CD4-positive, alpha-beta T cell treated with Interferon gamma for 1 hour (primary cell): ENCODE measurements at regions not wholly inside any gene's neighbourhood (a gene's known extent, or its start where the extent isn't known, plus 50 kb on each side); places are given as distances from the start of the nearest gene placed in this dataset.
"Not testable (repeated sequence)": the region's sequence is repeated elsewhere in the genome, so short reads cannot be mapped to it uniquely, and the experiment has no call there.

Experiments
- DNase-seq: peaks from one replicate; pipeline ENCODE4 v3.0.0-alpha.2; 2020

DNA sequence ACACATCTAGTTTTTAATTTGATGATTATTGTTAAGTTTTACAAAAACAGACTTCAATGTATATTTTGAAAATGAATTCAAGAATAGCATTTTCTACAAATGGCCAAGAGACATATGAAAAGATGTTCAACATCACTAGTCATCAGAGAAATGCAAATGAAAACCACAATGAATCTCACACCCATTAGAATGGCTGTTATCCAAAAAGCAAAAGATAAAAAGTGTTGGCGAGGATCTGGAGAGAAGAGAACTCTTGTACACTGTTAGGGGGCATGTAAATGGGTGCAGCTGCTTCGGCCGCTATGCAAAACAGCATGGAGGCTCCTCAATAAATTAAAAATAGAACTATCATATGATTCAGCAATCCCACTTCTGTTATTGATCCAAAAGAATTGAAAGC lies 185.8 kb upstream of the CCN2 start:
- no peak for DNase-seq

DNA sequence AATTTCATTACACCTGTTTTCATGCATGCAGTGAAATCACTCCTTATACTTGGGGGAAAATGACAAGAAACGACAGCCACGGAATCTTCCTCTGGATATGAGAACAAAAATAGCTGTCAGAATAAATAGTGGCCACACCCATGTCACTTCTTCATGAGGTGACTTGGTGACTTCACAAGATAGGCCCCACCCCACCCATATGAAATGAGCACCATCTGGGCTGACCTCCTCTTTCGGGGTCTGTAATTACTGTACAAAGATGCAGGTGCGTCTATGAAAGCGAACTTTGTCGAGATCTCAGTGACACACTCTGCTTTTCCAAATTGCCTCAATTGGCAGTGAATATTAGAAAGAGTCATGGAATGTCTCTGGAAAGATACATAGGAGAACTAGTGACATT lies 184.2 kb upstream of the CCN2 start:
- DNase-seq: peak; percentile 38

DNA sequence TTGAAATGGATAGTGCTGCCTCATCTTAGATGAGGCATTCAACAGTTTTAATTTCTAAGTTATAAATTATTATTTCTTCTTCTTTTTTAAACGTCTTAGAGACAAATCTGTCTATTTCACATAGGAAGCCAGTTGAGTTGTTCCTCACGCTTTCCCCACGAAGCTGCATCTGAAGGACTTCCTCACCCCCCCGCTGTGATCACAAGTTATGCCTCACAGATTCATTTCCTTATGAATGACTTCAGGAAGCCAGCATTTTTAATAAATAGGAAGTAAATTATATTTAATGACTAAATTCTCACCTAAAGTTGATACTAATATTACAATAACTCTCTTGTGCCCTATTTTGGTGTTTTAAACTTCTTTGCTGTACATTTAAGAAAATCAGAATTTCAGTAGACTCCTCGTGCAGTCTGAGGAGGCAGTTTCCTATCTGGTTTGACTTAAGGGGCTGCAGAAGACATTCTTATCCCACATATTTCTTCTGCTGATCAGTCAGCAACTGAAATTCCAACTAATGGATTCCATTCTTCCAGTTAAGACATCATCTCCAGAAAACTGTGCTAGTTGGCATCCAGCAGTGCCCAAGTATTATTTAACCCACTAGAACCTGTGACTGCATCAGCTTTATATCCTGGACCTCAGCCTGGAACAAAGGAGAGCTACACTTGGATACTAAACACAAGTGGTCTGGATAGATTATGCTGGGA lies 182.7 kb upstream of the CCN2 start:
- peak; percentile 27 for DNase-seq

DNA sequence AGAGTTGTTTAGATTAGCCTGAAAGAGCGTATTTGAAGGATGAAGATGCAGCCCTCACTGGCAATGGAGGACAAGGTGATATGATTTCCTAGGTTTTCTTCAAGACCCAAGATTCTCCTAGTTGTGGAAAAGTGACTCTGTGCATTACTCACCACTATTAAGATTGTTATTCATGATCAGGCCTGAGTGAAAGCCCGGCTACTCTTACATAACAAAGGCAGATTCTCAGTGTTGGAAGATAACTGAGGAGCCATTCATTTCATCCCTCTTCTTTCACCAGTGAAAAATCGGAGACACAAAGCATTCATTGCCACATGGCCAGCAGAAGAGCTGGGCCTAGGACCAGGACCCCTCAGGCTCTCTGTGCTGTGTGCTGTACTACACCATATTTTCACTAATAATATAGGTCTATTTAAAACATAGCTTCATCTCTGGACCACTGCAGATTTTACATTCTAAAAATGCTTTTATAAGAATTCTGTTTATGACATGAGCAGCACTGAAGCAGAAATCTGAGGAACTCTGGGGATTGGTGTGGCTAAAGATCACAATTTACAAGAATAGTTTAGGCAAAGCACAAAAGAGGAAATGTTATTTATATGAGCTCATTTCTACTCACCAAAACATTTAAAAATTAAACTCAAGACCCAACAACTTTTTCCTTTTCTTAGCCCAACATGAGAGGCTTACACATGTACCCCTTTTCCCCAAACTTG lies 181.9 kb upstream of the CCN2 start:
- no peak for DNase-seq

DNA sequence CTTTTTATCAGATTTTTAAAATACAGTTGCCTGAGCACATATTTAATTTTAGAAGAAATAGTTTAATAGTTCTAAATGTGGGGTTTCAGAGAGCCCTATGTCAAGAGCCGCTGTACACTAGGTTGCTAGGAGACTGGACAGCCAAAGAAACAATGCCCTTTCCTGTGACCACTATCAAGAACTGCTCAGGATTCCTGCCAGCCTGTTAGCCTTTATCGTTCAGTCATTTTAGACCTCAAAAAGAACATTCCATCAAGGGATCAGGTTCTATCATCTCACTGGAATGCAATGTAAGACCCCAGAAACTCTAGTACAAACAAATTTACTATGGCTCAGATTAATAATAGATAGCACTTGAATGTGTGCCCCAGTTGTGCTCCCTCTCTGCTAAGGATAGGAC lies 181.2 kb upstream of the CCN2 start:
- DNase-seq: no peak

DNA sequence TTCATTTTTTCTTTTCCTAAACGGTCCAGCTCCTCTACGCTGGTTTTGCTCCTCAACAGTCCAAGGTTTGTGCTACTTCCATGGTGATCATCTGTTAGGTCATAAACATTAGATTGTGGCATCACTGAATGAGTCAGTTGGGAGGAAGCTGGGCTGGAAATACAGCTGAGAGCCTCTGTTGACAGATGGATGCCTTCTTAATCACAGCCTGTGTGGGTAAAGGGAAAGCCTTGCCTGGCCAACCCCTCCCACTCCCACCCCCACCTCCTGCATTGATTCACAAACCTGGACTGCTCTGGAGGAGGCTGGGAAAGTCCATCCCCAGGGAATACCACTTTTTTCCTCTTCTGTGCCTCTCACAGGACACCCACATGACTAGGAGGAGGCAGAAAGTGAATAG lies 180.6 kb upstream of the CCN2 start:
- peak; percentile 19 for DNase-seq

DNA sequence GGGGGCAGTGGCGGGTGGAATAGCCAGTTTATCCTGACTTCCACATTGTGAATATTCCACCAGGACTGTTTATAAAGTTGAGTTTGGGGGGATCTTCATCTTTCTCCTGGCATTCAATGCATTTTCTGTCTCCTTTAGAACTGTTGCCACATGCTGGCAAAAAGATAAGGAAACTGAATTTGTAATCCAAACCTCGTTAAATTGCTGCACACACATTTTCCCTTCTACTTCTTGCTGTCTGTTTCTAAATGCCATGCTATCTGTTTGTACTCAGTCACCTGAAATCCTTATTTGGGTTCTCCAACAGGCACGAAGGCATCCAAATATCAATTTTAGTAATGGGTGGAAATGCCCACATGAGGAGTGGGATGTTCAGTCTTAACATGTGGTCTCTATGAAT lies 180.2 kb upstream of the CCN2 start:
- no peak for DNase-seq

DNA sequence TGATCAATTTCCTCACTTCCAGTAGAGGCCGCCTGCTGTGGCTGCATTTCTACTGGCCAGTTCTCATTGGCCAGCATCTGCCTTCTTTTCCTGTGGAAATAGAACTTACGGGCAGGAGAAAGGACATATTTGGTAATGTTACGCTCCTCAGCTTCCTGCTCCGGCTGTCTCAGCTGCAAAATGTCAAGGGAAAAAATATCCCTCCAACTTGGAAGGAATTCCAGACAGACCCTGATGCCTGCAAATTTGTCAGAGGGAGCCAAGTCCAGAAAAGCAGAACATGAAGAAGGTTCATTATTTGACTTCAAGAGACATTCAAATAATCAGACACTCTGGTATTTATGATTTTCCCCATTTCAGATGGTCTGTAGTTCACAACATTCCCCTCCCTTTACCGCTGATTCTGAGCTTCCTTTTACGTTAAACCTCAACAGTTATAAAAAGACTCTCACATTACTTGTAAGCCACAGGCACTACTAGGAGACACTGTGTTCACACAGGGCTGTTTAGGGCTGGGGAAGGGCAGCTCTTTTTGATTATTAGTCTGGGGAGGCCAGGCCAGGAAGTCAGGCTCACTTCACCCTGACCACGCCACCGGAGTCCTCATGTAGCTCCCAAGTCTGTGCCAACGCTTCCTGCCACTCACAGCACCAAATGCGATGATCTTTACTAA lies 179.6 kb upstream of the CCN2 start:
- DNase-seq: no peak

DNA sequence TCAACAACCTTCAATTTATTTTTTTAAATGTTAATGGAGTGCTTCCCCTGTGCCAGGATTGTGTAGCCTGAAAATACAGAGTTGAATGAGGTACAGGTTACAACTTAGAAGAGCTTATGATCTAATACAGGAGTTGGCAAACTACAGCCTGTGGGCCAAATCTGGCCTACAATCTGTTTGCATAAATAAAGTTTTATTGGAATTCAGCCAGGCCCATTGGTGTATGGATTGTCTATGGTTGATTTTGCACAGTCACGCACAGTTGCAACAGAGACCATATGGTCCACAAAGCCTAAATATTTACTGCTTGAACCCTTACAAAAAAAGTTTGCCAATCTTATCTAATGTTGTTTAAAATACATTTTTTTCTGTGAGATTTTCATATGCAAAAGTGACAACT lies 177.3 kb upstream of the CCN2 start:
- no peak for DNase-seq

DNA sequence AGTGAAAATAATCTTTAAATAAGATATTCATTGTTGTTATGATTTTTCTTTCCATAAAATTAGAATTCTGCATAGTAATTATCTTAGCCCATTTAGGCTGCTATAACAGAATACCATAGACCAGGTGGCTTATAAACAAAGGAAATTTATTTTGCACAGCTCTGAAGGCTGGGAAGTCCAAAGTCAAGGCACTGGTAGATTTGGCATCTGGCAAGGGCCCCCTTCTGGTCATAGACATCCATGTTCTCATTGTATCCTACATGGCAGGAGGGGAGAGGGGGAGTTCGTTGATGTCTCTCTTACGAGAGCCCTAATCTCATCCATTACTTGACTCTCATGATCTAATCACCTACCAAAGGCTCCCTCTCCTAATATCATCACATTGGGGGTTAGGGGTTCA lies 175.0 kb upstream of the CCN2 start:
- DNase-seq: no peak

DNA sequence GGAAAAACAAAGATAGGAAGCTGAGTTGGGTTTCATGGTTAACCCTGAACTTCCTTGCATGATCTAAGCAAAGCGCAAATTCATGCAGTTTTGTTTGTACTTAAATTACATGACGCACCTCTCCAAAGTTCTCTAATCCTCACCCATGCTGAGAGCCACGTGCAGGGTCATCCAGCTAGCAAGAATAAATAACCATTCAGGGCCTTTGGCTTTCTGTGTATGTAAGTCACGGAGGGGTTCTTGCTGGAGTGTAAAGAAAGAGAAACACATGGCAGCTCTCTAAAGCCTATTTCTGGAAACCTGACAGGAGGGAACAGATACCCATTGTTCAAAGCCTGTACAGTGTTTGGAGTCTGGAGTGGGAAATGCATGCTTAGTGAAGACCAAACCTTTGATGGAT lies 171.7 kb upstream of the CCN2 start:
- DNase-seq: no peak

DNA sequence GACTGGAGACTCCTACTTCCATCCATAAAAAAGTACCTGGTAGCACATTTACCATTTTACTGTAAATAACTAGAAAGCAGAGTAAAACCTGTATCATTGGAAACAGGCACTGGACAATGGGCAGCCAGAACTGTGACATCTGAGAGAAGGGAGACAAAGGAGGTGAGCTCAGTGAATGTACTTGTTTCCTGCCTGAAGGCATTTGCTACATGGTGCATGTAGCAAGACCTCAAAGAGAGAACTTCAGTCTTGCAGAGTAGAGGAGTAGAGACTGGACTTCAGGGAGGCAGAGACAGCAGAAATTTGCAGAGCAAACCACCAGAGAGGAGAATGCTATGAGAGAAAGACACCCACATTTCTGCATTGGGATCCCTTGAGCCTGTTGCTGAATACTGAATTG lies 171.0 kb upstream of the CCN2 start:
- no peak for DNase-seq

DNA sequence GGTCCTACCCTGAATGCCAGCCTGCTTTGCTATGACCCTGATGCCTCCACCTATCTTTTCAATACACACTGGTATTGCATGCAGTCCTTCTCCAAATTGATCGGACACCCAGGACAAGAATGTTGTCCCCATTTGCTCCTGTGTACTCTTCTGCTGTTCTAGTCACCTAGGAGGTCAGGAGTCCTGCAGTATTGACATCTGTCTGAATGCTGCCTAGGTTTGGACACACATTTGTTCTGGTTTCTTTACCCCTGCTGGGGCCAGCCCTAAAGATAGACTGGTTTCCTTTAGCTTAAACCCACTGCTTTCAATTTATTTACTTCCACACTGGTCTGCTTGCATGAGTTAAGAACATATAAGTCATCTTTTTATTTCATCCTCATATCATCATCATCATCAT lies 167.0 kb upstream of the CCN2 start:
- no peak for DNase-seq

DNA sequence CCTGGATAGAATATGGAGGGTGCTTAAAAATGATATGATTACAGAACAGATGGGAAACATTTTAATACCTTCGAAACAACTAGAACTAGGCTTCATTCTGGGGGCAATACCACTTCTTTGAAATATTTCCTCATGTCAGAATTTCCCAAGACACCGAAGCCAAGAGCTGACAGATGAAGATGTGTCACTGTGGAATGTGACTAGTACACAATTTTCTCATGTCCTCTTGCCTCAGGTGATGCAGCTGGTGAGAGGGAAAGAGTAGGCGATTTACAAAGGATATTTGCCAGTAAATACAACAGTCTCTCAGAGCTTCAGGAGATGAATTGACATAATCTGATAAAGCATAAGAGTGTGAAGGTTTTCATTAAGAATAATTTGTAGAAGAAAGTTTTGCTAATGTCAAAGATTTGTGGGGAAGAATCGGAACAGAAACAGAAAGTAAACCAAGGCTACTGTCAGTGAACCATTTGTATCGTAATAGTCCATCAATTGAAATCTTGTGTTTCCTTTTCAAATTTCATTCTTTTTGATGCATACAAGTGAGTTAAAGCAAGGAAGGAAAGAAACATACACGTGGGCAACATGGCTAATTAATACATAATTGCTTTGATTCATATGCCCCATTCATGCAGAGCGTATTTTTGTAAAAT lies 164.7 kb upstream of the CCN2 start:
- no peak for DNase-seq

DNA sequence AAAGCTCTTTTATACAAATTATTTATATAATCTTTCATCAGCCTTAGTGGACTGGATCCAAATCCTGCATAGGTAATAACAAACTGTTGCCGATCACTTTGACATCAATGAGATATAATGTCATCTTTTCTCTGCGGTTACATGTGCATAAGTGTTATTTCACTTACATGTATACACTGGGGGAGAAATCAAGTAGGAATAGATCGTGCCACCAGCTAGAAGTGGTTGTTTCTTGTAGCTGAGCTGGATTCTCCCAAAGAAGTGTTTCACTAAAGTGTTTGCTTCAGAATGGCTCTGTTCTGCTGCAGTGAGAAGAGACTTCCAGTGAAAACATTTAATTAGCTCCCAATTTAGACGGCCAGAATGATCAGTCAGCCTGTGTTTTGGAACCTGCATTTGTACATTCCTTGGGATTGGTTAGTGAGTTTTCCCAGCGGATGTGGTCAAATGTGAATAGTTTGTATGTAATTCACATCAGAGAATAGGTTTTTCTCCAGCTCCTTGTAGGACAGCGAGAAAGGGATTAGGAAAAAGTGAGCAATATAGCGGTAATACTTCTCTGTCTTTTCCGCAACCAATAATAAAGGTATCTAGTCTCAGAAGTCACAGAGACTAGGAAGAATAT lies 163.1 kb upstream of the CCN2 start:
- DNase-seq: no peak

DNA sequence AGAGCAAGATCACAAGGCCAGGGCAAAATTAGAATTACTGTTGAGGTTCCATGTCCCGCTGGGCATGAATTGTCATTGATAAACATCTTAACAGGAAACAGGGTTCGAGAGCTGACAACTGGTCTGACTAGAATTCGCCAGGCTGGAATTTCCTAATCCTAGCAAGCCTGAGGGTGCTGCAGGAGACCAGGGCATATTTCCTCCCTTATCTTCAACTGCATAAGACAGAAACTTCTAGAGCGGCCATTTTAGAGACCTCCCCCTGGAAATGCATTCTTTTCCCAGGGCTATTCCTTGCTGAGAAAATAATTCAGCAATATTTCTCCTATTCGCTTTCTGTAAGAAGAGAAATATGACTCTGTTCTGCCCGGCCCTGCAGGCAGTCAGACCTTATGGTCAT lies 158.6 kb upstream of the CCN2 start:
- DNase-seq: not testable (repeated sequence)

DNA sequence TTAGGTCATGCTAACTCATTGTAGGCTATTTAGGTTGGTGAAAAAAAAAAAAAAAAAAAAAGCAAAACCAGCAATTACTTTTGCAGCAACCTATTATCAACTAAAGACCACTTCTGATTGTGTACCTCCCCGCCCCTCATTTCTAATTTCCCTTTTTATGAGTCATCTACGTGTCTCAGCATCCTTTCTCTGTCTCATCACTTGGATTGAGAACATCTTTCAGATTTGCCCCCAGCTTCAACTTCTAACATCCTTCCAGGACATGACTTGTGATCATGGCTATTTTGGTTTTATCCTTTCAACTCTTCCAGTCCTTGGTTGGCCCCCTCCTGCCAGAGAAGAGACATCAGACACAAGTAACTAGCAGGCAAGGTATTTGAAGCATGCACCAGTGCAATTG lies 156.7 kb upstream of the CCN2 start:
- DNase-seq: no peak

DNA sequence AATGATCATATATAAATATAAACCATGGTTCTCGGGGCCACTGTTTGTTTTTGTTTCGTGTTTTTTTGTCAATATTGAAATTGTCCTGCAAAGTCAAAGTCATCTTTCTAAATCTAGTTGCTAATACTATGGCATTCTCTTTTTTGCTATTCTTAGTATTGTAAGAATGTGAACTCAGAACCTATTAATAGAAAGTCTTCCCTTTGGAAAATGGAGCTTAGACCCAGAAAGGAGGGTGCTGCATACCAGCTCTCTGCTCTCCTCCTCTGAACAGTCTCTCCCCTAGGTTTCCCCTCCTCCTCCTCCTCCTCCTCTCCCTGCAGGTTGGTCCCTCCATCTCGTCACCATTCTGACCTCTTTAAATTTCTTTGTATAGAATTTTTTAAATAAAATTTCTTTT lies 150.4 kb upstream of the CCN2 start:
- DNase-seq: no peak

DNA sequence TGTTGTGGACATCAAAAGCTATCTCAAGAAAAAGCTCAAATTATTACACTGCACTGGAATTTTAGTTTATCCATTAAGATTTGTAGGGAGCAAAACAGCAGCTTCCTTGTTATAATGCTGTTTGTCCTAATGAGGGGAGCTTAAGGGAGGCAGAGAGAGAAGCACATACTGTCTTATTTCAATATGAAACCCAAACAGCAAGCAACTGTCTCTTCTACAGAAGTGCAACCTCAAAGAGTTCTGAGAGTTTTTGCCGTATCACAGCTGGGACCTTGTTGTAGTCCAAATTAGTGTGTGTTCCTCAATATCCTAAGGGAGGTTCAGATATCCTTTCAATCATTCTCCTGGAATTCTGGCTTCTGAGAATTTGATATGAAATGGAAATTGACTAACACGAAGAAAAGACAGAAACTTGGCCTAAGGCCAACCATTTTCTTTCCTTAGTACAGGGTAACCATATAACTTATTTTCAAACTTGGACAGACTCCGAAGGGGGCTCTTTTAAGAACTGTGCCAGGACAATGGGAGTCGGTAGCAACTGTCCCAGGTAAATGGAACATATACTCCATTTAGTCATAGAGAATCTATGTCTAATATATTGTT lies 149.3 kb upstream of the CCN2 start:
- no peak for DNase-seq

DNA sequence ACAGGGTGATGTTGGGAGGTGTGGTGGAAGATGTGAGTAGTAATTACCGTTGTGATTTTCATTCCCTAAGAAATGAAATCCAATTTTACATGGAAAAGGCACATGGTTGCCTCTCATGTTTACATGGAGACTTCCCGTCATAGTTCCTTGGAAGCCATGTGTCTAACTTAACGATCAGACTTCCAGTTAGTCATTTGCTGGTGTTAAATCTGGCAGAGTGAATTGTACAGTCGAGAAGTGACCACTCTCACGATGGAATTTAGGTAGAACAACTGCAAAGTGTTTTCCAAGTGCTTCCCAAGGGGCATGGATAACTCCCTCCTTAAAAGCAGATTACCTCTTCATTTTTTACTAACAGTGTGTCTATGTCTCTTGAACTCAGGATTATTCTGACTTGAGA lies 145.8 kb upstream of the CCN2 start:
- DNase-seq: no peak

DNA sequence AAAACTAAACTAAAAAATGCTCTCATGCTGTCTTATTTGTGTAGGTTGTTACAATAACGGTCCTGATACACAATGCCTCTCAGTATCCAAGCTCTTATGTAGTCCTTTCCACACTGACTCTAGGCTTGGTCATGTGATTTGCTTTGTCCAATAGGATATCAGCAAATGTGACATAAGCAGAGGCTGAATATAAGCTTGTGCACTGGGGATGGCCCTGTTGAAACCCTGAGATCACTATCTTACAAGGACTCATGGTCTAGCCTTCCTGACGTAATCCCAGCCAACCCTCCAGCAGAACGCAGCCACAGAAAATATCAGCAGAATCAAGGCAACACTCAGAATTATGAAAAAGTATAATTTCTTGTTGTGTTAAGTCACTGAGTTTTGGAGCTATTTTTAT lies 145.1 kb upstream of the CCN2 start:
- DNase-seq: no peak

DNA sequence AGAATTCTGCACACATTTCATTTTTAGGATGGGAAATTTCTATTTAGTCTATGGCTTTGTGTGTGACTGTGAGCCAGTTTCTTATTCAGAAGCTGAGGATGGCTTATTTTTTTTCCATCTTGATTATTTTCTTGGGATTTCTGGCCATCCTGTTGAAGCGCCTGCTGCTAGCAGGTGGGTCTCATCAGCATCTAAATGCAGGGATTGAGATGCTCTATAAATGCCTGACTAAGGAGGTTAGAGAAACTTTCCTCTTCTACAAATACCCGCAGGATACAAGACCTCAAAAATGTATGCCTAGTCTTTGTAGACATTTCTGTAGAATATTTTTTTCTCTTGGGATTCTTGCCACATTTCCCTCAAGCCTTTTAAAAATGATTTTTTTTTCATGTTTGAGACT lies 138.0 kb upstream of the CCN2 start:
- no peak for DNase-seq

DNA sequence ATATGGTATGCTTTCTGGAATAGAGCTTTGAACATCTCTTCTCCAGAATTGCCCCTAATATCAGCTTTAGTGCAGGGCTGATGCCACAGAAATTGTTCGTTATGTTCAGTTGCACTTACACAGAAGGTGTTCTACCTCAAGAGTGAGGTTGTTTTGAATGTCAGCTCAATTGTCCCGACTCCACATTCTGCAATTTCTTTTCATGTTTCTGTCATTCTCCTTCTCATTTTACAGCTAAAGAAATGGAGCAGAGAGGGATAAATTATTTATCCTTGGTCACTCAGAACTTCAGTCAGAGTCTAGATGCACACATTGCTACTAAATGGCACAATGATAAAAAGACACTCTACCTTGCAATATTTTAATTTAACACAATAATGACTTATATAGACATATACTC lies 137.0 kb upstream of the CCN2 start:
- DNase-seq: no peak
